Caco-2 (cell line): ENCODE measurements at regions not wholly inside any gene's neighbourhood (a gene's known extent, or its start where the extent isn't known, plus 50 kb on each side); places are given as distances from the start of the nearest gene placed in this dataset.

Experiments
- BruUV-seq: library from RNA; stranded (reverse); fragments of 400-500 nt; replicated peaks from 2 replicates; lab custom pipeline; 2021; lab: Mats Ljungman, UMichigan
- CTCF ChIA-PET: fragments of 300-600 bp; sonication (Branson Sonifier 250); formaldehyde crosslinking; loops from one replicate; lab custom pipeline; 2022; ENCODE audit warnings: antibody characterized with exemption; lab: Charles Lee
- POLR2A ChIA-PET: fragments of 300-600 bp; sonication (Branson Sonifier 250); formaldehyde crosslinking; loops from one replicate; lab custom pipeline; 2022; ENCODE audit warnings: antibody characterized with exemption; lab: Charles Lee
- DNase-seq, 2 experiments: peaks; one replicate each; pipeline versions ENCODE4 v3.0.0 to v3.0.0-alpha.2; 2020 to 2022
- H3K27me3 ChIP-seq: replicated peaks from 2 replicates; pipeline ENCODE4 v1.6.0; 2011; ENCODE audit warnings: low read length; ENCODE audit not compliant: control insufficient read depth, insufficient read depth
- H3K36me3 ChIP-seq: 2 replicates; pipeline ENCODE4 v1.5.1; 2011; ENCODE audit warnings: low read length; ENCODE audit not compliant: control insufficient read depth, insufficient read depth
- H3K4me1 ChIP-seq: fragments of 250-450 bp; sonication (Bioruptor Pico); 2 replicates; pipeline ENCODE4 v1.5.1; 2020; ENCODE audit warnings: mild to moderate bottlenecking
- H3K4me3 ChIP-seq: 2 replicates; pipeline ENCODE4 v1.5.1; 2011; ENCODE audit warnings: low read depth, mild to moderate bottlenecking, control low read depth, low read length
- H3K9me3 ChIP-seq: fragments of 250-450 bp; sonication (Bioruptor Pico); 2 replicates; pipeline ENCODE4 v1.5.1; 2020; ENCODE audit warnings: mild to moderate bottlenecking, moderate library complexity
- H3K27ac Mint-ChIP-seq: one replicate; pipeline ENCODE4 v1.8.0; 2022; ENCODE audit warnings: mixed read lengths; ENCODE audit not compliant: unreplicated experiment
- H3K27me3 Mint-ChIP-seq: one replicate; pipeline ENCODE4 v1.8.0; 2022; ENCODE audit warnings: mixed read lengths; ENCODE audit not compliant: insufficient read depth, unreplicated experiment
- H3K36me3 Mint-ChIP-seq: one replicate; pipeline ENCODE4 v1.8.0; 2022; ENCODE audit warnings: mild to moderate bottlenecking, mixed read lengths; ENCODE audit not compliant: insufficient read depth, unreplicated experiment
- H3K4me1 Mint-ChIP-seq: one replicate; pipeline ENCODE4 v1.8.0; 2022; ENCODE audit warnings: low read depth, mixed read lengths; ENCODE audit not compliant: unreplicated experiment
- H3K4me3 Mint-ChIP-seq: one replicate; pipeline ENCODE4 v1.8.0; 2022; ENCODE audit warnings: mild to moderate bottlenecking, moderate library complexity, mixed read lengths; ENCODE audit not compliant: unreplicated experiment
- H3K9me3 Mint-ChIP-seq: one replicate; pipeline ENCODE4 v1.8.0; 2022; ENCODE audit warnings: mixed read lengths; ENCODE audit not compliant: unreplicated experiment
- CTCF ChIP-seq, 2 experiments: fragments of 200-600 bp in 1 of 2; IDR thresholded peaks; 1 replicate in 1 of 2; 2 replicates in 1 of 2; pipeline versions ENCODE4 v1.5.1 to v1.8.0; 2011 to 2022; ENCODE audit warnings: antibody characterized with exemption in 1 of 2, control low read depth in 1 of 2, inconsistent platforms in 1 of 2, low read depth in 1 of 2, low read length in 1 of 2, mild to moderate bottlenecking in 1 of 2, moderate library complexity in 1 of 2; ENCODE audit not compliant: insufficient read depth in 1 of 2, severe bottlenecking in 1 of 2, unreplicated experiment in 1 of 2
- intact Hi-C: fragments of 100-400 bp; cut with micrococcal nuclease; formaldehyde crosslinking; loops from one replicate; pipeline ENCODE4 v1.10.0; 2022; ENCODE audit not compliant: unreplicated experiment

- DNase-seq, result no peak
- POLR2A ChIA-PET, result interaction anchor here (0.6 kb wide), 1 partner anchor 161 kb away, joined by 3 read pairs; no protein-coding TSS in a partner anchor
- peaks cover 2% of the 10 kb centered on the region for H3K27me3 Mint-ChIP-seq
- no peak overlapping the region for H3K4me3 Mint-ChIP-seq
- Histone ChIP-seq H3K4me1 (peaks cover 16% of the 10 kb centered on the region), H3K9me3 (no peaks in the 10 kb centered on the region), H3K36me3 (no peaks in the 10 kb centered on the region), H3K4me3 (no peak overlapping the region), H3K27me3 (no peaks in the 10 kb centered on the region)
- BruUV-seq, result no TSS peak
- H3K4me1 Mint-ChIP-seq, result peaks cover 19% of the 10 kb centered on the region
- TF ChIP-seq CTCF (IDR thresholded peaks at IDR 0.05; ENCODE audit: insufficient read depth in 1 of 2, low read depth in 1 of 2, low read length in 1 of 2, severe bottlenecking in 1 of 2, unreplicated experiment in 1 of 2), result no peak
- H3K27ac Mint-ChIP-seq, result no peak overlapping the region
- CTCF ChIA-PET, result no interaction called here
- H3K36me3 Mint-ChIP-seq, result no peaks in the 10 kb centered on the region
- intact Hi-C loops, result no loop called here
- H3K9me3 Mint-ChIP-seq, result no peaks in the 10 kb centered on the region
These were observed 473.5 kb downstream of the TNS1 start for GRCh38 chr2:217529271-217529670.

GRCh38 chr2:217527590-217528202 lies 475.1 kb downstream of the TNS1 start:
- POLR2A ChIA-PET, result no interaction called here

GRCh38 chr2:217525076-217525475 lies 477.7 kb downstream of the TNS1 start:
- ChIA-PET CTCF (no interaction called here), POLR2A (no interaction called here)
- no peaks in the 10 kb centered on the region for H3K4me1 Mint-ChIP-seq
- Histone ChIP-seq H3K36me3 (no peaks in the 10 kb centered on the region), H3K4me1 (no peaks in the 10 kb centered on the region), H3K27me3 (no peaks in the 10 kb centered on the region; the same call in 1 of the 2 replicates), H3K4me3 (no peak overlapping the region), H3K9me3 (no peaks in the 10 kb centered on the region)
- no TSS peak for BruUV-seq
- no peak overlapping the region for H3K27ac Mint-ChIP-seq
- intact Hi-C loops, result no loop called here
- no peaks in the 10 kb centered on the region for H3K9me3 Mint-ChIP-seq
- no peaks in the 10 kb centered on the region for H3K36me3 Mint-ChIP-seq
- TF ChIP-seq CTCF (IDR thresholded peaks at IDR 0.05; ENCODE audit: insufficient read depth in 1 of 2, low read depth in 1 of 2, low read length in 1 of 2, severe bottlenecking in 1 of 2, unreplicated experiment in 1 of 2), result no peak
- H3K4me3 Mint-ChIP-seq, result no peak overlapping the region
- DNase-seq, result no peak
- H3K27me3 Mint-ChIP-seq, result peaks cover 2% of the 10 kb centered on the region

More at GRCh38 chr2:217527590-217528202, 475.1 kb downstream of the TNS1 start:
- H3K4me3 Mint-ChIP-seq, result no peak overlapping the region
- no peak for DNase-seq
- TF ChIP-seq CTCF (IDR thresholded peaks at IDR 0.05; ENCODE audit: insufficient read depth in 1 of 2, low read depth in 1 of 2, low read length in 1 of 2, severe bottlenecking in 1 of 2, unreplicated experiment in 1 of 2), result no peak
- peaks cover 2% of the 10 kb centered on the region for H3K27me3 Mint-ChIP-seq
- BruUV-seq, result no TSS peak
- peaks cover 19% of the 10 kb centered on the region for H3K4me1 Mint-ChIP-seq
- Histone ChIP-seq H3K36me3 (no peaks in the 10 kb centered on the region), H3K4me3 (no peak overlapping the region), H3K27me3 (no peaks in the 10 kb centered on the region; the same call in 1 of the 2 replicates), H3K9me3 (no peaks in the 10 kb centered on the region), H3K4me1 (peaks cover 16% of the 10 kb centered on the region)
- H3K9me3 Mint-ChIP-seq, result no peaks in the 10 kb centered on the region
- H3K27ac Mint-ChIP-seq, result no peak overlapping the region
- CTCF ChIA-PET, result no interaction called here
- intact Hi-C loops, result no loop called here
- no peaks in the 10 kb centered on the region for H3K36me3 Mint-ChIP-seq
